ENCODE measurements at regions not wholly inside any gene's neighbourhood (a gene's known extent, or its start where the extent isn't known, plus 50 kb on each side); places are given as distances from the start of the nearest gene placed in this dataset.
A peak's percentile ranks its signal among the peaks of the same experiment; 100 is the strongest.
"Not testable (repeated sequence)": the region's sequence is repeated elsewhere in the genome, so short reads cannot be mapped to it uniquely, and the experiment has no call there.

GRCh38 chr5:133865113-133865512 is 103.3 kb downstream of the C5orf15 start:
- TF ChIP-seq CTCF (IDR thresholded peaks at IDR 0.05; ENCODE audit: unreplicated experiment) = no peak
- H3K4me1 Mint-ChIP-seq = peaks cover 6% of the 10 kb centered on the region
- no peak overlapping the region for H3K27ac Mint-ChIP-seq
- no peaks in the 10 kb centered on the region for H3K36me3 Mint-ChIP-seq
- no peak for DNase-seq (ENCODE audit: low spot score in 2 of 2, unreplicated experiment in 2 of 2)
- no peaks in the 10 kb centered on the region for H3K9me3 Mint-ChIP-seq
- peaks cover 7% of the 10 kb centered on the region for H3K27me3 Mint-ChIP-seq (ENCODE audit: low read depth)
- no peak overlapping the region for H3K4me3 Mint-ChIP-seq

GRCh38 chr5:133864711-133865110 is 103.7 kb downstream of the C5orf15 start:
- Mint-ChIP-seq H3K9me3 (peaks cover under 1% of the 10 kb centered on the region), H3K27me3 (ENCODE audit: low read depth) (peaks cover 7% of the 10 kb centered on the region), H3K27ac (no peak overlapping the region), H3K4me1 (peaks cover 6% of the 10 kb centered on the region), H3K36me3 (no peaks in the 10 kb centered on the region), H3K4me3 (no peak overlapping the region)
- DNase-seq (ENCODE audit: low spot score in 2 of 2, unreplicated experiment in 2 of 2) = no peak
- no peak for TF ChIP-seq CTCF (IDR thresholded peaks at IDR 0.05; ENCODE audit: unreplicated experiment)

GRCh38 chr5:133863857-133864585 is 104.4 kb downstream of the C5orf15 start:
- Mint-ChIP-seq H3K27me3 (ENCODE audit: low read depth) (peaks cover 7% of the 10 kb centered on the region), H3K9me3 (peaks cover 7% of the 10 kb centered on the region), H3K27ac (no peak overlapping the region), H3K4me1 (no peaks in the 10 kb centered on the region), H3K4me3 (no peak overlapping the region), H3K36me3 (peaks cover 2% of the 10 kb centered on the region)
- no peak for DNase-seq (ENCODE audit: low spot score in 2 of 2, unreplicated experiment in 2 of 2)
- TF ChIP-seq CTCF (IDR thresholded peaks at IDR 0.05; ENCODE audit: unreplicated experiment) = no peak

GRCh38 chr5:133861161-133861737 is 107.2 kb downstream of the C5orf15 start:
- Mint-ChIP-seq H3K36me3 (peaks cover 2% of the 10 kb centered on the region), H3K27ac (no peak overlapping the region), H3K4me3 (no peak overlapping the region), H3K4me1 (no peaks in the 10 kb centered on the region), H3K9me3 (peaks cover 12% of the 10 kb centered on the region), H3K27me3 (ENCODE audit: low read depth) (peaks cover 7% of the 10 kb centered on the region)
- DNase-seq (ENCODE audit: low spot score in 2 of 2, unreplicated experiment in 2 of 2) = no peak
- TF ChIP-seq CTCF (IDR thresholded peaks at IDR 0.05; ENCODE audit: unreplicated experiment) = no peak

GRCh38 chr5:133859073-133859472 is 109.4 kb downstream of the C5orf15 start:
- no peak overlapping the region for H3K27ac Mint-ChIP-seq

GRCh38 chr5:133857595-133858313 is 110.7 kb downstream of the C5orf15 start:
- H3K36me3 Mint-ChIP-seq, H3K4me3 Mint-ChIP-seq, H3K4me1 Mint-ChIP-seq, H3K27ac Mint-ChIP-seq: not testable (repeated sequence)
- Mint-ChIP-seq H3K27me3 (ENCODE audit: low read depth) (peaks cover 10% of the 10 kb centered on the region), H3K9me3 (peaks cover 16% of the 10 kb centered on the region)
- peak in 1 of 2 experiments; percentile 25 for DNase-seq (ENCODE audit: low spot score in 2 of 2, unreplicated experiment in 2 of 2)

More at GRCh38 chr5:133859073-133859472, 109.4 kb downstream of the C5orf15 start:
- no peak for TF ChIP-seq CTCF (IDR thresholded peaks at IDR 0.05; ENCODE audit: unreplicated experiment)
- Mint-ChIP-seq H3K4me3 (no peak overlapping the region), H3K27me3 (ENCODE audit: low read depth) (peaks cover 4% of the 10 kb centered on the region), H3K9me3 (peaks cover 13% of the 10 kb centered on the region), H3K36me3 (peaks cover 2% of the 10 kb centered on the region), H3K4me1 (no peaks in the 10 kb centered on the region)
- DNase-seq (ENCODE audit: low spot score in 2 of 2, unreplicated experiment in 2 of 2) = no peak

Data from mesothelial cell of epicardium (in vitro differentiated cells).